SK-N-SH treated with all-trans-retinoic acid at 6 μM for 48 hours (cell line): ENCODE measurements at regions not wholly inside any gene's neighbourhood (a gene's known extent, or its start where the extent isn't known, plus 50 kb on each side); places are given as distances from the start of the nearest gene placed in this dataset.

Experiments used
- ISL1 ChIP-seq: fragments of 250-450 bp; sonication (Bioruptor Pico); IDR thresholded peaks from 2 replicates; pipeline ENCODE4 v2.1.2; 2022; ENCODE audit warnings: mild to moderate bottlenecking, moderate library complexity
- OSR1 ChIP-seq: fragments of 250-450 bp; sonication (Bioruptor Pico); IDR thresholded peaks from 2 replicates; pipeline ENCODE4 v1.8.0; 2022; ENCODE audit warnings: moderate library complexity, mild to moderate bottlenecking, inconsistent platforms
- PATZ1 ChIP-seq: fragments of 250-450 bp; sonication (Bioruptor Pico); IDR thresholded peaks from 2 replicates; pipeline ENCODE4 v1.8.0; 2020; ENCODE audit warnings: mild to moderate bottlenecking, moderate library complexity, borderline replicate concordance
- TOX ChIP-seq: fragments of 250-450 bp; sonication (Bioruptor Pico); IDR thresholded peaks from 2 replicates; pipeline ENCODE4 v1.8.0; 2021; ENCODE audit warnings: mild to moderate bottlenecking, moderate library complexity, borderline replicate concordance
- ZFP3 ChIP-seq: fragments of 250-450 bp; sonication (Bioruptor Pico); IDR thresholded peaks from 2 replicates; pipeline ENCODE4 v1.5.0; 2020; ENCODE audit warnings: mild to moderate bottlenecking, moderate library complexity
- ZNF565 ChIP-seq: fragments of 450-650 bp; formaldehyde crosslinking; conservative IDR thresholded peaks from 2 replicates; pipeline ENCODE4 v1.5.0; 2020; ENCODE audit warnings: low read depth, mild to moderate bottlenecking, moderate library complexity

- TF ChIP-seq PATZ1 (CRISPR knock-in tag) (no peak), OSR1 (CRISPR knock-in tag) (no peak), TOX (CRISPR knock-in tag) (no peak), ZNF565 (CRISPR knock-in tag) (no peak), ISL1 (CRISPR knock-in tag) (no peak), ZFP3 (no peak)
These were observed 53.6 kb upstream of the FST start for GRCh38 chr5:53426878-53427277.
